Endothelial cell of umbilical vein (primary cell): ENCODE measurements at regions not wholly inside any gene's neighbourhood (a gene's known extent, or its start where the extent isn't known, plus 50 kb on each side); places are given as distances from the start of the nearest gene placed in this dataset.

Source experiments
- BruUV-seq: library from RNA; stranded (reverse); fragments of 400-500 nt; replicated peaks from 2 replicates; lab custom pipeline; 2021; lab: Mats Ljungman, UMichigan
- CTCF ChIA-PET: fragments of 300-600, 350-600 bp; sonication (Branson Sonifier 250); formaldehyde crosslinking; loops from one replicate; lab custom pipeline; 2021; ENCODE audit warnings: antibody characterized with exemption, inconsistent platforms; lab: Charles Lee
- POLR2A ChIA-PET: fragments of 300-600, 350-600 bp; sonication (Branson Sonifier 250); formaldehyde crosslinking; loops from one replicate; lab custom pipeline; 2021; ENCODE audit warnings: antibody characterized with exemption, inconsistent platforms; lab: Charles Lee
- DNase-seq: peaks from one replicate; pipeline ENCODE4 v3.0.0-alpha.2; 2011; ENCODE audit warnings: low read depth, low spot score
- FAIRE-seq: peaks from 2 replicates; lab custom pipeline; 2011; peaks lifted over from hg19 to GRCh38; lab: Jason Lieb, UNC
- H2AFZ ChIP-seq: 2 replicates; pipeline ENCODE4 v1.6.0; 2012; ENCODE audit warnings: low read depth, low read length, control low read depth, inconsistent platforms
- H3K27ac ChIP-seq: 2 replicates; pipeline ENCODE4 v1.5.1; 2011; ENCODE audit warnings: low read depth, mild to moderate bottlenecking, control low read depth, low read length, moderate library complexity; ENCODE audit not compliant: insufficient read depth
- H3K27me3 ChIP-seq, 2 experiments: 2 replicates each; pipeline versions ENCODE4 v1.6.0 to v1.6.1; 2011; ENCODE audit warnings: low read length in 2 of 2, mixed read lengths in 1 of 2; ENCODE audit not compliant: control insufficient read depth in 2 of 2, insufficient read depth in 2 of 2
- H3K36me3 ChIP-seq, 2 experiments: 2 replicates in 1 of 2; 3 replicates in 1 of 2; pipeline ENCODE4 v1.5.1; 2011; ENCODE audit warnings: low read length in 2 of 2, mild to moderate bottlenecking in 1 of 2, moderate library complexity in 1 of 2; ENCODE audit not compliant: control insufficient read depth in 2 of 2, insufficient read depth in 2 of 2; ENCODE audit errors: extremely low read depth in 1 of 2
- H3K4me1 ChIP-seq: 3 replicates; pipeline ENCODE4 v1.5.1; 2011; ENCODE audit warnings: mild to moderate bottlenecking, low read length; ENCODE audit not compliant: control insufficient read depth, insufficient read depth; ENCODE audit errors: extremely low read depth
- H3K4me2 ChIP-seq: 2 replicates; pipeline ENCODE4 v1.6.1; 2011; ENCODE audit warnings: low read length, control low read depth, mixed read lengths; ENCODE audit not compliant: insufficient read depth
- H3K4me3 ChIP-seq, 3 experiments: fragments of 200-600 bp in 1 of 3; sonication (generic), shearing (Covaris generic) in 1 of 3; replicated peaks in 1 of 3; 2 replicates each; pipeline ENCODE4 v1.5.1; 2011 to 2016; ENCODE audit warnings: control low read depth in 3 of 3, low read length in 3 of 3, mild to moderate bottlenecking in 2 of 3, inconsistent platforms in 1 of 3, low read depth in 1 of 3, moderate library complexity in 1 of 3; ENCODE audit not compliant: insufficient read depth in 1 of 3
- H3K79me2 ChIP-seq: 2 replicates; pipeline ENCODE4 v1.6.0; 2012; ENCODE audit warnings: low read length, inconsistent platforms; ENCODE audit not compliant: control insufficient read depth, insufficient read depth
- H3K9ac ChIP-seq: replicated peaks from 2 replicates; pipeline ENCODE3; 2011; ENCODE audit warnings: low read length, control low read depth; ENCODE audit not compliant: insufficient read depth; ENCODE audit errors: extremely low read depth
- H3K9me1 ChIP-seq: replicated peaks from 3 replicates; pipeline ENCODE4 v1.6.0; 2011; ENCODE audit warnings: mild to moderate bottlenecking, low read length; ENCODE audit not compliant: control insufficient read depth, insufficient read depth; ENCODE audit errors: extremely low read depth
- H3K9me3 ChIP-seq: replicated peaks from 2 replicates; pipeline ENCODE4 v1.5.1; 2012; ENCODE audit warnings: low read length, inconsistent platforms; ENCODE audit not compliant: control insufficient read depth, insufficient read depth
- H4K20me1 ChIP-seq: replicated peaks from 2 replicates; pipeline ENCODE3; 2011; ENCODE audit warnings: mild to moderate bottlenecking, low read length; ENCODE audit not compliant: control insufficient read depth, insufficient read depth; ENCODE audit errors: extremely low read depth
- CTCF ChIP-seq, 2 donors: IDR thresholded peaks; 1 replicate in 1 of 2; 2 replicates in 1 of 2; pipeline ENCODE4 v1.5.1; 2011; ENCODE audit warnings: low read length in 2 of 2, mild to moderate bottlenecking in 2 of 2, moderate library complexity in 2 of 2, control low read depth in 1 of 2, inconsistent platforms in 1 of 2, low read depth in 1 of 2; ENCODE audit not compliant: insufficient read depth in 1 of 2; ENCODE audit errors: extremely low read depth in 1 of 2
- EZH2 ChIP-seq: IDR thresholded peaks from 2 replicates; pipeline ENCODE4 v1.6.1; 2012; ENCODE audit warnings: borderline replicate concordance, low read depth, mild to moderate bottlenecking, moderate library complexity, low read length, inconsistent platforms; ENCODE audit not compliant: severe bottlenecking
- FOS ChIP-seq: IDR thresholded peaks from 2 replicates; pipeline ENCODE4 v1.6.1; 2011; ENCODE audit warnings: mild to moderate bottlenecking, low read length, moderate library complexity, borderline replicate concordance; ENCODE audit not compliant: insufficient read depth
- GATA2 ChIP-seq: IDR thresholded peaks from 2 replicates; pipeline ENCODE4 v1.7.0; 2011; ENCODE audit warnings: low read depth, mild to moderate bottlenecking, moderate library complexity, mixed read lengths, low read length; ENCODE audit not compliant: insufficient read length, insufficient read depth
- JUN ChIP-seq: IDR thresholded peaks from 2 replicates; pipeline ENCODE4 v1.6.1; 2011; ENCODE audit warnings: borderline replicate concordance, low read depth; ENCODE audit not compliant: insufficient read length, insufficient read depth
- MAX ChIP-seq: IDR thresholded peaks from 2 replicates; pipeline ENCODE4 v1.6.1; 2011; ENCODE audit not compliant: insufficient read depth, insufficient read length
- MYC ChIP-seq: IDR thresholded peaks from one replicate; pipeline ENCODE4 v1.6.1; 2011; ENCODE audit warnings: mild to moderate bottlenecking, low read depth, low read length
- POLR2A ChIP-seq: IDR thresholded peaks from 2 replicates; pipeline ENCODE4 v1.6.1; 2012; ENCODE audit warnings: low read depth, mild to moderate bottlenecking, control low read depth, low read length
- POLR2AphosphoS5 ChIP-seq: IDR thresholded peaks from 2 replicates; pipeline ENCODE4 v1.6.1; 2012; ENCODE audit warnings: low read depth, mild to moderate bottlenecking, control low read depth, low read length, moderate library complexity; ENCODE audit not compliant: insufficient read depth
- dilution Hi-C: fragments of 300-500 bp; cut with MboI; formaldehyde crosslinking; loops from one replicate; pipeline ENCODE4 v1.15.0; 2019; ENCODE audit warnings: low sequenced_read_pairs; ENCODE audit not compliant: extremely low pct_ligation_motif_present
- intact Hi-C: fragments of 100-400 bp; cut with micrococcal nuclease; formaldehyde crosslinking; loops from one replicate; pipeline ENCODE4 v1.10.0; 2022

- BruUV-seq: no TSS peak
- Histone ChIP-seq H3K4me3 (no peak overlapping the region), H3K27ac (no peak overlapping the region), H2AFZ (no peak overlapping the region), H3K4me1 (no peaks in the 10 kb centered on the region), H3K36me3 (no peaks in the 10 kb centered on the region), H3K9ac (no peak overlapping the region), H3K9me3 (no peaks in the 10 kb centered on the region), H4K20me1 (no peaks in the 10 kb centered on the region), H3K9me1 (no peaks in the 10 kb centered on the region), H3K27me3 (no peaks in the 10 kb centered on the region), H3K79me2 (no peaks in the 10 kb centered on the region), H3K4me2 (no peak overlapping the region)
- dilution Hi-C loops: no loop called here
- ChIA-PET POLR2A (no interaction called here), CTCF (no interaction called here)
- DNase-seq: no peak
- FAIRE-seq: no peak
- TF ChIP-seq EZH2 (no peak), JUN (no peak), POLR2A (no peak), GATA2 (no peak), POLR2AphosphoS5 (no peak), FOS (no peak), MAX (no peak), CTCF (IDR thresholded peaks at IDR 0.05; ENCODE audit: extremely low read depth in 1 of 2, insufficient read depth in 1 of 2, low read depth in 1 of 2, low read length in 2 of 2) (no peak), MYC (no peak)
- intact Hi-C loops: no loop called here
These were observed 149.0 kb upstream of the RUNX3 start for GRCh38 chr1:25079048-25079447.
